ENCODE measurements at regions not wholly inside any gene's neighbourhood (a gene's known extent, or its start where the extent isn't known, plus 50 kb on each side); places are given as distances from the start of the nearest gene placed in this dataset.

DNA sequence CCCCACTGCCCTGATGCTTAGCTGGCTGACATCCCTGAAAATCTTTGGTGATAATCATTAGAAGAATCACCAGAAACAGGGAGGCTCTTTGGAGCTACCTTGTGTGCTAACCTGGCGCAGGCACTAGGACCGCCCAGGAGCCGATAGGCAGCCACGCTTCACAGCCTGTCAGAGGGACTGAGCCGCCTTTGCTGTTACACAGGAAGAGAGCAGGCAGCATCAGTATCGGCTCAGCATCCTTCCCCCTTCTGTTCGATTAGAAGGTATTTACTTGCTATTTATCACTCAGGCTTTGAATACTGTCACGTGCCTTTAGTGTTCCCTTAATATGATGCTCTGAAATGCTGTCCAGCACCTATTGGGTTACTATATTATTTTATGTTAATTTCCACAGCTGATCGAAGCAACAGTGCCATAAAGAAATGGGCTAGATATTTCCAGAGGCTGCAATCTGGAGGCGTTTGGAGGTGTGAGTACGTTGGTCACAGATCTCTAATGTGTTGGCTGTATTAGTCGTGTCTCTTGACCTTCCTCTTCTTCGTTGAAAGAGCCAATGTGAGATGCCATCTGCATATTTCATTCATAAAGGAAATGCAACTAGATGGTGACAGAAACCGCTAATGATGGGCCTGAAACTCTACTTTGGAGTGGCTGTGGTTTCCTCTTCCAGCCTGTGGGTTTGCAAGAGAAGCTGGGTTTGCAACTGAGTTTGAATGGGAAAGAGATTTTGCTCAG lies 110.4 kb upstream of the RAB27B start:
- DNase-seq = no peak

DNA sequence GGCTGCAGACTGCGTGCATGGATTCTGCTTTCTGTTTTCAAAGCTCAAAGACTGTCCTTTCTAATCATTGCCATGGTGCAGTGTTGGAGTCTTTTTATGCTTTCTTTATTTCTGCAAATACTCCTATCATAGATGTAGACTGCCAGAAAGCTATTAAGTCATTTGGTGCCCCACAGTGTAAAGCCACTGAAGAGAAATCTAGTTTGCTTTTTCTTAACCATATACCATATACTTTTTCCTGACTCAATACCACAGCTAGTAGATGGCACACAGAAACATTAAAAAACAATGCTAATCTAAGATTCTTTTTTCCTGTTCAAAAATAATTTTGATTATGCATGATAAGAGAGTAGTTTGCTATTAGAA lies 109.9 kb upstream of the RAB27B start:
- WGBS, 3 donors = 37 to 70% (median 46%) methylated on average over 1 of the region's 1 CpG
- intact Hi-C loops (cut with DNase I) = no loop called here
- no peak for DNase-seq
- Histone ChIP-seq H3K9me3 (no peaks in the 10 kb centered on the region), H3K27me3 (no peaks in the 10 kb centered on the region), H3K4me3 (no peak overlapping the region), H3K27ac (no peak overlapping the region), H3K36me3 (no peaks in the 10 kb centered on the region), H3K4me1 (ENCODE audit: insufficient read depth) (no peaks in the 10 kb centered on the region)
- TF ChIP-seq POLR2A (IDR thresholded peaks at IDR 0.05) (no peak), EP300 (IDR thresholded peaks at IDR 0.05) (no peak)
- TF ChIP-seq, protein P1, sequence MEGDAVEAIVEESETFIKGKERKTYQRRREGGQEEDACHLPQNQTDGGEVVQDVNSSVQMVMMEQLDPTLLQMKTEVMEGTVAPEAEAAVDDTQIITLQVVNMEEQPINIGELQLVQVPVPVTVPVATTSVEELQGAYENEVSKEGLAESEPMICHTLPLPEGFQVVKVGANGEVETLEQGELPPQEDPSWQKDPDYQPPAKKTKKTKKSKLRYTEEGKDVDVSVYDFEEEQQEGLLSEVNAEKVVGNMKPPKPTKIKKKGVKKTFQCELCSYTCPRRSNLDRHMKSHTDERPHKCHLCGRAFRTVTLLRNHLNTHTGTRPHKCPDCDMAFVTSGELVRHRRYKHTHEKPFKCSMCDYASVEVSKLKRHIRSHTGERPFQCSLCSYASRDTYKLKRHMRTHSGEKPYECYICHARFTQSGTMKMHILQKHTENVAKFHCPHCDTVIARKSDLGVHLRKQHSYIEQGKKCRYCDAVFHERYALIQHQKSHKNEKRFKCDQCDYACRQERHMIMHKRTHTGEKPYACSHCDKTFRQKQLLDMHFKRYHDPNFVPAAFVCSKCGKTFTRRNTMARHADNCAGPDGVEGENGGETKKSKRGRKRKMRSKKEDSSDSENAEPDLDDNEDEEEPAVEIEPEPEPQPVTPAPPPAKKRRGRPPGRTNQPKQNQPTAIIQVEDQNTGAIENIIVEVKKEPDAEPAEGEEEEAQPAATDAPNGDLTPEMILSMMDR (IDR thresholded peaks at IDR 0.05) = no peak

More for the DNA sequence above, 110.4 kb upstream of the RAB27B start:
- no peak overlapping the region for H3K27ac ChIP-seq
- no peaks in the 10 kb centered on the region for H3K36me3 ChIP-seq
- WGBS, 3 donors = 21 to 43% (median 31%) methylated on average over 14 of the region's 14 CpGs
- H3K27me3 ChIP-seq = no peaks in the 10 kb centered on the region
- H3K9me3 ChIP-seq = no peaks in the 10 kb centered on the region
- no peak overlapping the region for H3K4me3 ChIP-seq
- intact Hi-C loops (cut with DNase I) = no loop called here
- TF ChIP-seq, protein P1 (IDR thresholded peaks at IDR 0.05) = no peak
- TF ChIP-seq POLR2A (IDR thresholded peaks at IDR 0.05) (no peak), EP300 (IDR thresholded peaks at IDR 0.05) (no peak)
- no peaks in the 10 kb centered on the region for H3K4me1 ChIP-seq (ENCODE audit: insufficient read depth)

DNA sequence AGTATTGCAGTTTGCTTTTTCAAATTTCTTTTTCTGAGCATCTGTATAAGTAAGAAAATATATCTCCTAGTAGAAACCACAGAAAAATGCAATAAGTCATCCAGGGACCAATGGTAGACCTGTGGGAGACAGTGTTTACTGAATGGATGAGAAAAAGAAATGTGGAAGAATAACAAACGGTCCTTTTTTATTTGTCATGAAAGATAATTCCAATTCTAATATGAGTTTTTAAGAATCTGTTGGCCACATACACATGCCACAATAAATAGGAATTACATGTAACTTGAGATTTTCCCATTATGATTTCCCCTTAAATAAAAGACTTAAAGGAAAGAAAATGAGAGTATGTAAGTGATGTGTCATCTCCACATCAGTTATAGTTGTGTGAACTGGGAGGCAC lies 107.7 kb upstream of the RAB27B start:
- WGBS, 3 donors = 9 to 17% (median 10%) methylated on average over 1 of the region's 1 CpG
- no peak overlapping the region for H3K27ac ChIP-seq
- no peaks in the 10 kb centered on the region for H3K27me3 ChIP-seq
- H3K36me3 ChIP-seq = no peaks in the 10 kb centered on the region
- no peak for DNase-seq
- no peaks in the 10 kb centered on the region for H3K4me1 ChIP-seq (ENCODE audit: insufficient read depth)
- intact Hi-C loops (cut with DNase I) = no loop called here
- no peaks in the 10 kb centered on the region for H3K9me3 ChIP-seq
- TF ChIP-seq EP300 (IDR thresholded peaks at IDR 0.05) (no peak), POLR2A (IDR thresholded peaks at IDR 0.05) (no peak)
- TF ChIP-seq, protein P1 (IDR thresholded peaks at IDR 0.05) = no peak
- no peak overlapping the region for H3K4me3 ChIP-seq

DNA sequence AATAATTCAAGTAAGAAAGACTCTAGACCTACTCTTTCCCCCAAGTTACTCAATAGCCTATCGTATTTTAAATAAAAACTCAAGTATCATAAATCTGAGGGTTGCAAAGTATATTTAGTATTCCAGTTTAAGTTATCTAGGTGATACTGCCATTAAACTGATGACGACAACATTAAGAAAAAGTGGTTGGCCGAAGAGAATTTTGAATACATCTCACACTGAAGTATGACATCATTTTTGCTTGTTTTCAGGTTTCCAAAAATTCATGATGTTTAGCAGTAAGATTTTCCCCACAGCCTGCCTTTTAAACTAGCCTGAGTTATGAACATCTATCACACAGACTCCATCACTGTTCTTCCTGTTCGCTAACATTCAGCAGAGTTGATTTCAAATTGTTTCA lies 102.1 kb upstream of the RAB27B start:
- intact Hi-C loops (cut with DNase I) = no loop called here
- Histone ChIP-seq H3K36me3 (no peaks in the 10 kb centered on the region), H3K4me1 (ENCODE audit: insufficient read depth) (no peaks in the 10 kb centered on the region), H3K4me3 (no peak overlapping the region), H3K27me3 (no peaks in the 10 kb centered on the region), H3K9me3 (no peaks in the 10 kb centered on the region), H3K27ac (no peak overlapping the region)
- TF ChIP-seq, protein P1 (IDR thresholded peaks at IDR 0.05) = no peak
- TF ChIP-seq EP300 (IDR thresholded peaks at IDR 0.05) = no peak
- WGBS, 3 donors = 96 to 98% (median 97%) methylated on average over 4 of the region's 4 CpGs
- no peak for DNase-seq

Data from ovary (tissue), 7 donors.